Tibial nerve (tissue), 4 donors: ENCODE measurements at regions not wholly inside any gene's neighbourhood (a gene's known extent, or its start where the extent isn't known, plus 50 kb on each side); places are given as distances from the start of the nearest gene placed in this dataset.
"Not testable (repeated sequence)": the region's sequence is repeated elsewhere in the genome, so short reads cannot be mapped to it uniquely, and the experiment has no call there.

Source experiments
- DNase-seq, 2 donors: peaks; one replicate each; pipeline ENCODE4 v3.0.0-alpha.2; 2019; ENCODE audit warnings: low spot score in 2 of 2
- H3K27ac ChIP-seq, 4 donors: fragments of 200-600 bp; sonication (generic) in 3 of 4; one replicate each; pipeline ENCODE4 v1.5.1; 2017 to 2019; ENCODE audit warnings: mild to moderate bottlenecking in 1 of 4
- H3K27me3 ChIP-seq, 2 donors: fragments of 200-600 bp; sonication (generic) in 1 of 2; one replicate each; pipeline versions ENCODE4 v1.5.1 to v1.6.0; 2017 to 2019
- H3K36me3 ChIP-seq, 3 donors: fragments of 200-600 bp; sonication (generic); one replicate each; pipeline ENCODE4 v1.5.1; 2018 to 2019
- H3K4me1 ChIP-seq, 4 donors: fragments of 200-600 bp; sonication (generic) in 3 of 4; one replicate each; pipeline ENCODE4 v1.5.1; 2017 to 2019
- H3K4me3 ChIP-seq, 4 donors: fragments of 200-600 bp; sonication (generic) in 3 of 4; one replicate each; pipeline ENCODE4 v1.5.1; 2017 to 2019; ENCODE audit warnings: mild to moderate bottlenecking in 1 of 4, moderate library complexity in 1 of 4
- H3K9me3 ChIP-seq, 4 donors: fragments of 200-600 bp; sonication (generic) in 3 of 4; one replicate each; pipeline ENCODE4 v1.5.1; 2017 to 2019
- EP300 ChIP-seq, 2 donors: sonication (generic); formaldehyde crosslinking; IDR thresholded peaks; one replicate each; pipeline ENCODE4 v1.6.1; 2017; ENCODE audit warnings: antibody characterized with exemption in 2 of 2, mild to moderate bottlenecking in 1 of 2
- POLR2A ChIP-seq, 2 donors: fragments of 450-650 bp; IDR thresholded peaks; one replicate each; pipeline ENCODE4 v1.6.1; 2017; ENCODE audit warnings: antibody characterized with exemption in 2 of 2, mild to moderate bottlenecking in 2 of 2, moderate library complexity in 2 of 2
- WGBS, 2 donors: methylation state at CpG; one replicate each; pipeline ENCODE4 v1.1.5; 2018; 5-methylcytosine and 5-hydroxymethylcytosine counted together
- TF ChIP-seq, protein P1 (sequence below), 5 experiments: fragments of 200-600 bp in 3 of 5; fragments of 450-650 bp in 2 of 5; sonication (generic) in 3 of 5; IDR thresholded peaks; one replicate each; pipeline ENCODE4 v1.5.1; 2016 to 2019; ENCODE audit warnings: antibody characterized with exemption in 5 of 5, mild to moderate bottlenecking in 3 of 5, moderate library complexity in 2 of 5

DNA sequence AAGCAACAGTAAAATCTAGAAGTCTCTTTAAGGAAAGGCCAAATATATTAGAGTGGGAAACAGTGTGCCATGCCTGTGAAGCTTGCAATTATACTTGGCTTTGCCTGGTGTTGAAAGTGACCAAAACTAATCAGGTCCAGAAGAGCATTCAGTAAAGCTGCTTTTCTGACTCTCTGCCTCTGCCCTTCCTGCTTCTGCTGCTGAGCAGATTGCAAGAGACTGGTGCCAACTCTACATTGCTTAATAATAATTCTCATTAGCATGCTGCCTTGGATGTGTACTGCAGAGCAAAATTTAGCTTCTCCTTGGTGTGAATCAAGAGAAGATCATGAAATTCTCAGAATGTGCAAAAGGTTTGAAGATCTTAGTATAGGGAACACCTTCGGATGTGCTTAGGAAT, 120.4 kb upstream of the RFX3 start:
- WGBS, 2 donors: 84 to 87% methylated on average over 1 of the region's 1 CpG
- Histone ChIP-seq H3K27me3 (no peaks in the 10 kb centered on the region), H3K4me1 (no peaks in the 10 kb centered on the region), H3K4me3 (no peak overlapping the region), H3K9me3 (no peaks in the 10 kb centered on the region), H3K27ac (no peak overlapping the region), H3K36me3 (no peaks in the 10 kb centered on the region)
- TF ChIP-seq POLR2A (IDR thresholded peaks at IDR 0.05): no peak
- TF ChIP-seq, protein P1, sequence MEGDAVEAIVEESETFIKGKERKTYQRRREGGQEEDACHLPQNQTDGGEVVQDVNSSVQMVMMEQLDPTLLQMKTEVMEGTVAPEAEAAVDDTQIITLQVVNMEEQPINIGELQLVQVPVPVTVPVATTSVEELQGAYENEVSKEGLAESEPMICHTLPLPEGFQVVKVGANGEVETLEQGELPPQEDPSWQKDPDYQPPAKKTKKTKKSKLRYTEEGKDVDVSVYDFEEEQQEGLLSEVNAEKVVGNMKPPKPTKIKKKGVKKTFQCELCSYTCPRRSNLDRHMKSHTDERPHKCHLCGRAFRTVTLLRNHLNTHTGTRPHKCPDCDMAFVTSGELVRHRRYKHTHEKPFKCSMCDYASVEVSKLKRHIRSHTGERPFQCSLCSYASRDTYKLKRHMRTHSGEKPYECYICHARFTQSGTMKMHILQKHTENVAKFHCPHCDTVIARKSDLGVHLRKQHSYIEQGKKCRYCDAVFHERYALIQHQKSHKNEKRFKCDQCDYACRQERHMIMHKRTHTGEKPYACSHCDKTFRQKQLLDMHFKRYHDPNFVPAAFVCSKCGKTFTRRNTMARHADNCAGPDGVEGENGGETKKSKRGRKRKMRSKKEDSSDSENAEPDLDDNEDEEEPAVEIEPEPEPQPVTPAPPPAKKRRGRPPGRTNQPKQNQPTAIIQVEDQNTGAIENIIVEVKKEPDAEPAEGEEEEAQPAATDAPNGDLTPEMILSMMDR (IDR thresholded peaks at IDR 0.05): no peak
- TF ChIP-seq EP300 (IDR thresholded peaks at IDR 0.05): no peak
- no peak for DNase-seq

DNA sequence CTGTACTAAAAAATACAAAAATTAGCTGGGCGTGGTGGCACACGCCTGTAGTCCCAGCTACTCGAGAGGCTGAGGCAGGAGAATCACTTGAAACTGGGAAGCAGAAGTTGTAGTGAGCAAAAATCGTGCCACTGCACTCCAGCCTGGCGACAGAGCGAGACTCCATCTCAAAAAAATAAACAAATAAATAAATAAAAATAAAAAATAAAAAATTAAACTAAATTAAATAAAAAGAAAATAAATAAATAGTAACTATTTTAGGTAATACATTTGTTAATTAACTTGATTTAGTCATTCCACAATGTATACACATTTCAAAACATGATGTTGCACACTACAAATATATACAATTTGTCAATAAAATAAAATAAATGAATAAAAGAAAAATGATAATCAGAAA, 116.3 kb upstream of the RFX3 start:
- H3K27me3 ChIP-seq, H3K36me3 ChIP-seq, H3K27ac ChIP-seq, DNase-seq, H3K4me1 ChIP-seq, H3K4me3 ChIP-seq: not testable (repeated sequence)
- WGBS, 2 donors: 96 to 97% methylated on average over 6 of the region's 6 CpGs
- peaks cover 0 to 12% (median 0%) of the 10 kb centered on the region in 4 donors for H3K9me3 ChIP-seq

DNA sequence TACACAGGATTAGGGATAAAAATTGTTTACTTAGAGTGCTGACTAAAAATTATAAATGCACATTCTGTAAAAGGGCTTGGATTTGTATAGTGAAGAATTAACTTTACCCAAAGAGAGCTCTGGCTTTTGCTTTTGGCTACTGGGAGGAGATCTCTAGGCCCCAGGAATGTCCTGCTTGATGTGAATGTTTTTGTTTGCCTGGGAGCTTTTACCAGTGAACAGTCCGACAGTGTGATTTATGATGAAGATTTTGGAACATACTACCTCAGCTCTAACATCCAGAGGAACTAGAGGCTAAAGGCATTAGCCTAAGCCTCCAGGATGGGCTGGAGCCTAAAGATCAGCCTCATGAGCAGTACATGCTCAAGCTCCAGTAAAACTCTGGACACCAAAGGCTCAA, 103.7 kb upstream of the RFX3 start:
- WGBS, 2 donors: 57 to 88% methylated on average over 1 of the region's 1 CpG
- H3K36me3 ChIP-seq: peaks cover 0 to 22% (median 0%) of the 10 kb centered on the region in 3 donors
- no peak overlapping the region for H3K4me3 ChIP-seq
- H3K27me3 ChIP-seq: no peaks in the 10 kb centered on the region
- TF ChIP-seq POLR2A (IDR thresholded peaks at IDR 0.05) (no peak), EP300 (IDR thresholded peaks at IDR 0.05) (no peak)
- TF ChIP-seq, protein P1 (IDR thresholded peaks at IDR 0.05): no peak
- H3K9me3 ChIP-seq: peaks cover 0 to 17% (median 0%) of the 10 kb centered on the region in 4 donors
- H3K27ac ChIP-seq: no peak overlapping the region
- DNase-seq: no peak
- peaks cover 0 to 13% (median 0%) of the 10 kb centered on the region in 4 donors for H3K4me1 ChIP-seq

DNA sequence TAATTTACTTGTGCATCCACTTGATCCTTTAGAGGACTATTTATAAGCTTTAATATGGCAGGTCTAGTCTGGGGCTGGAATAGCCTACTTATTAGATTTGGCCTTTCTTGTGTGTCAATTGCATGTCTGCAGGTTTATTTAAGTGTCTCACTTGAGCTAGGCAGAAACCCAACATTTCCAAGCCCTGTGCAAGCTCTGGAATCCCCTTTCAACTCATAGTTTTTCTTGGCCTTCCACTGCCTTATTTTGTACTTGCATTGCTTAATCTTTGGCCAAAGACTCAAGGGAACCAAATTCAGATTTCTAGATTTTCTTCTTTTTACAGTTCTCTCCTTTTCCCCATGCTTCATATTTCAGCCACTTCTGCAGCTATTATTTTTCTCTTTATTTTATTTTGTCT, 102.4 kb upstream of the RFX3 start:
- no peak overlapping the region for H3K27ac ChIP-seq
- H3K4me1 ChIP-seq: peaks cover 0 to 13% (median 0%) of the 10 kb centered on the region in 4 donors
- peaks cover 0 to 21% (median 0%) of the 10 kb centered on the region in 4 donors for H3K9me3 ChIP-seq
- H3K4me3 ChIP-seq: no peak overlapping the region
- no peak for DNase-seq
- H3K27me3 ChIP-seq: no peaks in the 10 kb centered on the region
- H3K36me3 ChIP-seq: peaks cover 0 to 35% (median 0%) of the 10 kb centered on the region in 3 donors
- TF ChIP-seq EP300 (IDR thresholded peaks at IDR 0.05) (no peak), POLR2A (IDR thresholded peaks at IDR 0.05) (no peak)
- TF ChIP-seq, protein P1 (IDR thresholded peaks at IDR 0.05): no peak

DNA sequence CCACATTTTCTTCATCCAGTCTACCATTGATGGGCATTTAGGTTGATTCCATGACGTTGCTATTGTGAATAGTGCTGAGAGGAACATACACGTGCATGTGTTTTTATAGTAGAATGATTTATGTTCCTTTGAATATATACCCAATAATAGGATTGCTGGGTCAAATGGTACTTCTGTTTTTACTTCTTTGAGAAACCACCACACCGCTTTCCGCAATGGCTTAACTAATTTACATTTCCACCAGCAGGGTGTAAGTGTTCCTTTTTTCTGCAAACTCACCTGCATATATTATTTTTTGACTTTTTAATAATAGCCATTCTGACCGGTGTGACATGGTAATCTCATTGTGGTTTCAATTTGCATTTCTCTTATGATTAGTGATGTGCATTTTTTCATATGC, 82.2 kb upstream of the RFX3 start:
- 73 to 76% methylated on average over 5 of the region's 5 CpGs for WGBS, 2 donors
- H3K4me3 ChIP-seq: no peak overlapping the region
- peaks cover 0 to 9% (median 0%) of the 10 kb centered on the region in 4 donors for H3K9me3 ChIP-seq
- H3K27ac ChIP-seq: no peak overlapping the region
- TF ChIP-seq, protein P1 (IDR thresholded peaks at IDR 0.05): no peak
- TF ChIP-seq EP300 (IDR thresholded peaks at IDR 0.05): no peak
- no peak for TF ChIP-seq POLR2A (IDR thresholded peaks at IDR 0.05)
- peaks cover 0 to 15% (median 0%) of the 10 kb centered on the region in 3 donors for H3K36me3 ChIP-seq
- no peaks in the 10 kb centered on the region for H3K4me1 ChIP-seq
- no peaks in the 10 kb centered on the region for H3K27me3 ChIP-seq
- no peak for DNase-seq

DNA sequence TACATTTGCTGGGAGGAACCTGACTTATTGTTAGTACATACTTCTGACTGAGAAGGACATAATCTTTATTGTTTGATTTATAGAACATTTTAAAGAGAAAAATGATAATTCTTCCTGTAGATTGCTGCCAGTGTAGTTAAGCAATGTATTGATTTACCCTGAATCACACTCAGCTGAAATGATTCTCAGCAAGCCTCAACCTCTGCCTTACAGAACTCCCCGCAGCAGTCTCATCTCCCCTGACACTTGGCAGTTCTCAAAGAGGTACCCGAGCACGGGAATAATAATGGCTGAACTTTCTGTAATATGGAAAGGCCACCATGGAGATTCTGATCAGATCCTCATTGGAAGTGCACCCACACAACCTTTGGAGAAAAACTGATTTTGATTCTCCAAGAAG, 74.9 kb upstream of the RFX3 start:
- H3K4me3 ChIP-seq: no peak overlapping the region
- H3K36me3 ChIP-seq: no peaks in the 10 kb centered on the region
- TF ChIP-seq, protein P1 (IDR thresholded peaks at IDR 0.05): no peak
- TF ChIP-seq POLR2A (IDR thresholded peaks at IDR 0.05) (no peak), EP300 (IDR thresholded peaks at IDR 0.05) (no peak)
- H3K27me3 ChIP-seq: no peaks in the 10 kb centered on the region
- no peaks in the 10 kb centered on the region for H3K9me3 ChIP-seq
- no peak for DNase-seq
- WGBS, 2 donors: 82 to 89% methylated on average over 3 of the region's 3 CpGs
- no peak overlapping the region for H3K27ac ChIP-seq
- no peaks in the 10 kb centered on the region for H3K4me1 ChIP-seq
